HEK293 (cell line): ENCODE measurements at regions not wholly inside any gene's neighbourhood (a gene's known extent, or its start where the extent isn't known, plus 50 kb on each side); places are given as distances from the start of the nearest gene placed in this dataset.

Experiments
- HIC1 ChIP-seq: fragments of 450-650 bp; formaldehyde crosslinking; IDR thresholded peaks from 2 replicates; pipeline ENCODE4 v1.5.1; 2016; ENCODE audit warnings: missing biosample characterization, missing genetic modification characterization
- TCF7L2 ChIP-seq: IDR thresholded peaks from 2 replicates; pipeline ENCODE4 v1.6.1; 2011; ENCODE audit warnings: low read depth, mild to moderate bottlenecking, inconsistent platforms, low read length, moderate library complexity, borderline replicate concordance
- YY1 ChIP-seq: fragments of 450-650 bp; formaldehyde crosslinking; IDR thresholded peaks from 2 replicates; pipeline ENCODE4 v1.5.1; 2018; ENCODE audit warnings: missing biosample characterization, missing genetic modification characterization
- ZBTB17 ChIP-seq: fragments of 450-650 bp; formaldehyde crosslinking; IDR thresholded peaks from 2 replicates; pipeline ENCODE4 v1.5.1; 2016; ENCODE audit warnings: missing biosample characterization, missing genetic modification characterization
- ZNF48 ChIP-seq: fragments of 450-650 bp; formaldehyde crosslinking; IDR thresholded peaks from 2 replicates; pipeline ENCODE4 v1.5.1; 2016; ENCODE audit warnings: missing biosample characterization, missing genetic modification characterization
- ZNF501 ChIP-seq: fragments of 450-650 bp; formaldehyde crosslinking; IDR thresholded peaks from 2 replicates; pipeline ENCODE4 v1.5.1; 2016; ENCODE audit warnings: missing biosample characterization, missing genetic modification characterization
- ZNF558 ChIP-seq: fragments of 450-650 bp; formaldehyde crosslinking; IDR thresholded peaks from 2 replicates; pipeline ENCODE4 v1.5.1; 2016; ENCODE audit warnings: missing biosample characterization, missing genetic modification characterization
- ZNF639 ChIP-seq: fragments of 450-650 bp; formaldehyde crosslinking; IDR thresholded peaks from 2 replicates; pipeline ENCODE4 v1.5.1; 2016; ENCODE audit warnings: missing biosample characterization, missing genetic modification characterization
- ZNF747 ChIP-seq: fragments of 450-650 bp; formaldehyde crosslinking; IDR thresholded peaks from 2 replicates; pipeline ENCODE4 v1.5.1; 2016; ENCODE audit warnings: missing biosample characterization, missing genetic modification characterization
- ZNF785 ChIP-seq: fragments of 450-650 bp; formaldehyde crosslinking; IDR thresholded peaks from 2 replicates; pipeline ENCODE4 v1.5.1; 2016; ENCODE audit warnings: missing biosample characterization, missing genetic modification characterization
- ZNF792 ChIP-seq: fragments of 450-650 bp; formaldehyde crosslinking; IDR thresholded peaks from 2 replicates; pipeline ENCODE4 v1.5.1; 2016; ENCODE audit warnings: missing biosample characterization, missing genetic modification characterization
- ZNF837 ChIP-seq: fragments of 450-650 bp; formaldehyde crosslinking; IDR thresholded peaks from 2 replicates; pipeline ENCODE4 v1.5.1; 2016; ENCODE audit warnings: missing biosample characterization, missing genetic modification characterization
- TF ChIP-seq, protein P1 (sequence below): fragments of 450-650 bp; formaldehyde crosslinking; IDR thresholded peaks from 2 replicates; pipeline ENCODE4 v1.5.1; 2016; ENCODE audit warnings: missing biosample characterization, missing genetic modification characterization

GRCh38 chr7:123329988-123330643 lies 130.3 kb upstream of the SLC13A1 start:
- TF ChIP-seq ZNF837 (tag by site-specific recombination), result no peak
- TF ChIP-seq, protein P1, sequence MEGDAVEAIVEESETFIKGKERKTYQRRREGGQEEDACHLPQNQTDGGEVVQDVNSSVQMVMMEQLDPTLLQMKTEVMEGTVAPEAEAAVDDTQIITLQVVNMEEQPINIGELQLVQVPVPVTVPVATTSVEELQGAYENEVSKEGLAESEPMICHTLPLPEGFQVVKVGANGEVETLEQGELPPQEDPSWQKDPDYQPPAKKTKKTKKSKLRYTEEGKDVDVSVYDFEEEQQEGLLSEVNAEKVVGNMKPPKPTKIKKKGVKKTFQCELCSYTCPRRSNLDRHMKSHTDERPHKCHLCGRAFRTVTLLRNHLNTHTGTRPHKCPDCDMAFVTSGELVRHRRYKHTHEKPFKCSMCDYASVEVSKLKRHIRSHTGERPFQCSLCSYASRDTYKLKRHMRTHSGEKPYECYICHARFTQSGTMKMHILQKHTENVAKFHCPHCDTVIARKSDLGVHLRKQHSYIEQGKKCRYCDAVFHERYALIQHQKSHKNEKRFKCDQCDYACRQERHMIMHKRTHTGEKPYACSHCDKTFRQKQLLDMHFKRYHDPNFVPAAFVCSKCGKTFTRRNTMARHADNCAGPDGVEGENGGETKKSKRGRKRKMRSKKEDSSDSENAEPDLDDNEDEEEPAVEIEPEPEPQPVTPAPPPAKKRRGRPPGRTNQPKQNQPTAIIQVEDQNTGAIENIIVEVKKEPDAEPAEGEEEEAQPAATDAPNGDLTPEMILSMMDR, result no peak
- TF ChIP-seq ZNF558 (tag by site-specific recombination), result no peak
- TF ChIP-seq ZNF501 (tag by site-specific recombination), result no peak
- no peak for TF ChIP-seq YY1 (tag by site-specific recombination)
- TF ChIP-seq TCF7L2, result no peak
- TF ChIP-seq ZNF785 (tag by site-specific recombination), result no peak
- TF ChIP-seq ZBTB17 (tag by site-specific recombination), result no peak
- no peak for TF ChIP-seq ZNF639
- no peak for TF ChIP-seq ZNF48
- no peak for TF ChIP-seq ZNF747
- no peak for TF ChIP-seq ZNF792 (tag by site-specific recombination)
- no peak for TF ChIP-seq HIC1 (tag by site-specific recombination)
